ENCODE measurements at regions not wholly inside any gene's neighbourhood (a gene's known extent, or its start where the extent isn't known, plus 50 kb on each side); places are given as distances from the start of the nearest gene placed in this dataset.

GRCh38 chr20:12055161-12055560 lies 137.5 kb downstream of the BTBD3 start:
- 85 to 93% methylated on average over 3 of the region's 3 CpGs for WGBS, 2 donors
- TF ChIP-seq, protein P1, sequence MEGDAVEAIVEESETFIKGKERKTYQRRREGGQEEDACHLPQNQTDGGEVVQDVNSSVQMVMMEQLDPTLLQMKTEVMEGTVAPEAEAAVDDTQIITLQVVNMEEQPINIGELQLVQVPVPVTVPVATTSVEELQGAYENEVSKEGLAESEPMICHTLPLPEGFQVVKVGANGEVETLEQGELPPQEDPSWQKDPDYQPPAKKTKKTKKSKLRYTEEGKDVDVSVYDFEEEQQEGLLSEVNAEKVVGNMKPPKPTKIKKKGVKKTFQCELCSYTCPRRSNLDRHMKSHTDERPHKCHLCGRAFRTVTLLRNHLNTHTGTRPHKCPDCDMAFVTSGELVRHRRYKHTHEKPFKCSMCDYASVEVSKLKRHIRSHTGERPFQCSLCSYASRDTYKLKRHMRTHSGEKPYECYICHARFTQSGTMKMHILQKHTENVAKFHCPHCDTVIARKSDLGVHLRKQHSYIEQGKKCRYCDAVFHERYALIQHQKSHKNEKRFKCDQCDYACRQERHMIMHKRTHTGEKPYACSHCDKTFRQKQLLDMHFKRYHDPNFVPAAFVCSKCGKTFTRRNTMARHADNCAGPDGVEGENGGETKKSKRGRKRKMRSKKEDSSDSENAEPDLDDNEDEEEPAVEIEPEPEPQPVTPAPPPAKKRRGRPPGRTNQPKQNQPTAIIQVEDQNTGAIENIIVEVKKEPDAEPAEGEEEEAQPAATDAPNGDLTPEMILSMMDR (IDR thresholded peaks at IDR 0.05): no peak
- intact Hi-C loops (cut with DNase I; ENCODE audit: low total_unique reads): no loop called here
- no peak overlapping the region for H3K4me3 ChIP-seq (ENCODE audit: low read depth, poor library complexity, severe bottlenecking)
- no peak for DNase-seq (ENCODE audit: low spot score in 2 of 2)

DNA sequence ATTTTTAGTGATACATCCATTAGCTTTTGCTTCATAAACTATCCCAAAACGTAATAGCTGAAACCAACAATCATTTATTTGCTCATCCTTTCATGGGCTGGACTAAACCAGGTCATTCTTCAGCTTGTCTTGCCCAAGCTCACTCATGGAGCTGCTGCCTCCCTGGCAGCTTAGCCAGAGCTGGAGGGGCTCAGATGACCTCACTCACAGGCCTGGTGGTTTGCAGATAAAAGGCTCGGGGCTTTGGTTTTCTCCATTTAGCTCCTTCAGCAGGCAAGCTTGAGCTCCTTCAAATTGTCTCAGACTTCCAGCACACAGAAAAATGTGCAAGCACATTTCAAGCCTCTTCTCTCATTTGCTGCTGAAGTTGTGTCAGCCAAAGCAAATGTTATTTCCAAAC lies 139.1 kb downstream of the BTBD3 start:
- WGBS, 2 donors: 71 to 80% methylated on average over 2 of the region's 2 CpGs
- DNase-seq (ENCODE audit: low spot score in 2 of 2): no peak
- H3K4me3 ChIP-seq (ENCODE audit: low read depth, poor library complexity, severe bottlenecking): no peak overlapping the region
- no peak for TF ChIP-seq POLR2A (IDR thresholded peaks at IDR 0.05)
- TF ChIP-seq, protein P1 (IDR thresholded peaks at IDR 0.05): no peak
- intact Hi-C loops (cut with DNase I; ENCODE audit: low total_unique reads): no loop called here

DNA sequence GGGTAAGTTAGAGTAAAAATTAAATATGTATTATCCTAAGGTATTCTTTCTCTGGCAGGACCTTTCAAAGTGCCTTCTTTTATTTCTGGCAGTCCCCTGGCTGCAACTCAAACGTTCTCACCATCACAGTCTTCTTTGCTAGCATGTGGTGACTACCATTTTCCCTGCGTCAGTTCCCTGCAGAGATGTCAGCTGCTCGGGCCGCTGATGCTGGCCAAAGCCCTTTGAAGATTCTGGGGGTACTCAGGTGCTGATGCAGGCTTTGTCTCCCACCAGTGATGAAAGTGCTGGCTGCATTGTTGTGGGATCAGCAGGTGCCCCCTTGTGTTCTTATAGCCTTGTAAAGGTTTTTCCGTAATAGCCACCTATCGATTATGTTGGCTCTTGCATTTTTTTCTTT lies 140.1 kb downstream of the BTBD3 start:
- 80 to 83% methylated on average over 6 of the region's 6 CpGs for WGBS, 2 donors
- DNase-seq (ENCODE audit: low spot score in 2 of 2): no peak
- no peak overlapping the region for H3K4me3 ChIP-seq (ENCODE audit: low read depth, poor library complexity, severe bottlenecking)
- intact Hi-C loops (cut with DNase I; ENCODE audit: low total_unique reads): no loop called here
- TF ChIP-seq, protein P1 (IDR thresholded peaks at IDR 0.05): no peak
- TF ChIP-seq POLR2A (IDR thresholded peaks at IDR 0.05): no peak

GRCh38 chr20:12058216-12058615 lies 140.5 kb downstream of the BTBD3 start:
- no peak overlapping the region for H3K4me3 ChIP-seq (ENCODE audit: low read depth, poor library complexity, severe bottlenecking)
- 77 to 84% methylated on average over 4 of the region's 4 CpGs for WGBS, 2 donors
- TF ChIP-seq POLR2A (IDR thresholded peaks at IDR 0.05): no peak
- TF ChIP-seq, protein P1 (IDR thresholded peaks at IDR 0.05): no peak
- intact Hi-C loops (cut with DNase I; ENCODE audit: low total_unique reads): no loop called here
- no peak for DNase-seq (ENCODE audit: low spot score in 2 of 2)

GRCh38 chr20:12061466-12061865 lies 143.8 kb downstream of the BTBD3 start:
- H3K4me3 ChIP-seq (ENCODE audit: low read depth, poor library complexity, severe bottlenecking): no peak overlapping the region
- no peak for TF ChIP-seq POLR2A (IDR thresholded peaks at IDR 0.05)
- TF ChIP-seq, protein P1 (IDR thresholded peaks at IDR 0.05): no peak
- no peak for DNase-seq (ENCODE audit: low spot score in 2 of 2)
- intact Hi-C loops (cut with DNase I; ENCODE audit: low total_unique reads): no loop called here
- 53 to 60% methylated on average over 1 of the region's 1 CpG for WGBS, 2 donors

- no peak for DNase-seq (ENCODE audit: low spot score in 2 of 2)
- 89 to 98% methylated on average over 1 of the region's 1 CpG for WGBS, 2 donors
- intact Hi-C loops (cut with DNase I; ENCODE audit: low total_unique reads): no loop called here
- H3K4me3 ChIP-seq (ENCODE audit: low read depth, poor library complexity, severe bottlenecking): no peak overlapping the region
- TF ChIP-seq, protein P1 (IDR thresholded peaks at IDR 0.05): no peak
- no peak for TF ChIP-seq POLR2A (IDR thresholded peaks at IDR 0.05)
Measured at GRCh38 chr20:12063106-12063684, 145.5 kb downstream of the BTBD3 start.

Measured in lower leg skin (tissue), 4 donors.